GM12878 (cell line): ENCODE measurements at regions not wholly inside any gene's neighbourhood (a gene's known extent, or its start where the extent isn't known, plus 50 kb on each side); places are given as distances from the start of the nearest gene placed in this dataset.

Source experiments
- ATAC-seq: fragments of 200-7000 bp; cut with Tn5 transposase; 3 replicates; pipeline ENCODE4 v1.9.1; 2020; ENCODE audit warnings: mild to moderate bottlenecking, moderate library complexity
- BruUV-seq: library from RNA; stranded (reverse); fragments of 400-500 nt; replicated peaks from 2 replicates; lab custom pipeline; 2021; lab: Mats Ljungman, UMichigan
- CTCF ChIA-PET: fragments of 300-600 bp; sonication (Branson Sonifier 250); formaldehyde crosslinking; extraction: SDS; loops from one replicate; lab custom pipeline; 2021; ENCODE audit warnings: inconsistent platforms; lab: Yijun Ruan, JAX
- POLR2A ChIA-PET: fragments of 350-600 bp; formaldehyde crosslinking; extraction: SDS; loops from one replicate; lab custom pipeline; 2021; ENCODE audit warnings: inconsistent platforms; lab: Charles Lee
- RAD21 ChIA-PET: fragments of 300-600 bp; sonication (Branson Sonifier 250); formaldehyde crosslinking; loops from one replicate; lab custom pipeline; 2023; ENCODE audit warnings: antibody characterized with exemption; ENCODE audit not compliant: unreplicated experiment; lab: Charles Lee
- SMC1A ChIA-PET: fragments of 300-600 bp; sonication (Branson Sonifier 250); formaldehyde crosslinking; loops from one replicate; lab custom pipeline; 2023; ENCODE audit not compliant: unreplicated experiment, uncharacterized antibody; lab: Charles Lee
- DNase-seq: peaks from one replicate; pipeline ENCODE4 v3.0.0-alpha.2; 2011; ENCODE audit warnings: low read depth, low spot score
- FAIRE-seq: peaks from 3 replicates; lab custom pipeline; 2011; peaks lifted over from hg19 to GRCh38; lab: Jason Lieb, UNC
- H2AFZ ChIP-seq: 2 replicates; pipeline ENCODE4 v1.6.0; 2011; ENCODE audit warnings: low read depth, low read length, control low read depth; ENCODE audit not compliant: control insufficient read depth
- H3K27ac ChIP-seq: 2 replicates; pipeline ENCODE4 v1.5.1; 2011; ENCODE audit warnings: control low read depth; ENCODE audit not compliant: control insufficient read depth, insufficient read depth
- H3K27me3 ChIP-seq, 2 experiments: replicated peaks in 1 of 2; 2 replicates each; pipeline versions ENCODE4 v1.6.0 to v1.6.1; 2011; ENCODE audit warnings: low read length in 1 of 2; ENCODE audit not compliant: control insufficient read depth in 2 of 2, insufficient read depth in 2 of 2
- H3K36me3 ChIP-seq, 2 experiments: 2 replicates each; pipeline ENCODE4 v1.5.1; 2011; ENCODE audit warnings: low read length in 1 of 2; ENCODE audit not compliant: control insufficient read depth in 2 of 2, insufficient read depth in 2 of 2
- H3K4me1 ChIP-seq: 2 replicates; pipeline ENCODE4 v1.6.1; 2011; ENCODE audit warnings: mild to moderate bottlenecking, low read length, moderate library complexity, mixed read lengths; ENCODE audit not compliant: control insufficient read depth, insufficient read depth
- H3K4me2 ChIP-seq: 2 replicates; pipeline ENCODE4 v1.6.0; 2011; ENCODE audit warnings: control low read depth; ENCODE audit not compliant: control insufficient read depth, insufficient read depth
- H3K4me3 ChIP-seq: fragments of 200-600 bp; sonication (generic); 2 replicates; pipeline ENCODE4 v1.5.1; 2016
- H3K79me2 ChIP-seq: 2 replicates; pipeline ENCODE4 v1.6.0; 2011; ENCODE audit warnings: low read length; ENCODE audit not compliant: control insufficient read depth, insufficient read depth
- H3K9ac ChIP-seq: 2 replicates; pipeline ENCODE4 v1.8.0; 2011; ENCODE audit warnings: low read length, control low read depth, mixed read lengths; ENCODE audit not compliant: control insufficient read depth, insufficient read depth
- H3K9me3 ChIP-seq: replicated peaks from 3 replicates; pipeline ENCODE4 v1.5.1; 2011; ENCODE audit warnings: mild to moderate bottlenecking, low read length; ENCODE audit not compliant: control insufficient read depth, insufficient read depth
- H4K20me1 ChIP-seq: 2 replicates; pipeline ENCODE4 v1.6.0; 2011; ENCODE audit not compliant: control insufficient read depth, insufficient read depth
- IRF3 ChIP-seq: fragments of 450-650 bp; IDR thresholded peaks from 2 replicates; pipeline ENCODE4 v1.6.1; 2014; ENCODE audit warnings: mild to moderate bottlenecking
- KLF5 ChIP-seq: fragments of 450-650 bp; IDR thresholded peaks from 2 replicates; pipeline ENCODE4 v1.6.1; 2014; ENCODE audit warnings: mild to moderate bottlenecking; ENCODE audit not compliant: partially characterized antibody
- MTA3 ChIP-seq: IDR thresholded peaks from 2 replicates; pipeline ENCODE4 v1.6.1; 2012; ENCODE audit warnings: low read length, inconsistent platforms, borderline replicate concordance
- SMAD5 ChIP-seq: IDR thresholded peaks from 2 replicates; pipeline ENCODE4 v1.6.1; 2016; ENCODE audit warnings: antibody characterized with exemption, low read depth
- SREBF1 ChIP-seq: IDR thresholded peaks from 2 replicates; pipeline ENCODE4 v1.6.1; 2012; ENCODE audit warnings: mild to moderate bottlenecking, low read length
- USF2 ChIP-seq: IDR thresholded peaks from 2 replicates; pipeline ENCODE4 v1.6.1; 2011; ENCODE audit warnings: low read depth, low read length, improper control_type of control experiment, borderline replicate concordance
- ZBED1 ChIP-seq: IDR thresholded peaks from 2 replicates; pipeline ENCODE4 v1.6.1; 2016; ENCODE audit warnings: borderline replicate concordance
- WGBS: methylation state at CpG from one replicate; pipeline ENCODE4 v1.1.6; 2016; ENCODE audit warnings: low lambda C conversion rate; ENCODE audit not compliant: insufficient replicate concordance, insufficient coverage; ENCODE audit errors: missing lambda C conversion rate; 5-methylcytosine and 5-hydroxymethylcytosine counted together
- in situ Hi-C: fragments of 300-500 bp; cut with MboI; formaldehyde crosslinking; loops from 9 replicates; pipeline ENCODE4 v1.14.3; 2018; ENCODE audit warnings: mixed read lengths
- intact Hi-C: fragments of 100-400 bp; cut with micrococcal nuclease; formaldehyde crosslinking; loops from one replicate; pipeline ENCODE4 v1.14.2; 2022; ENCODE audit not compliant: unreplicated experiment

- no peak for FAIRE-seq
- no peak for DNase-seq
- no peaks in the 10 kb centered on the region for H3K36me3 ChIP-seq
- ChIA-PET POLR2A (no interaction called here), SMC1A (interaction anchor here (1.5 kb wide), 1 partner anchor 12 kb away, joined by 5 read pairs; no protein-coding TSS in a partner anchor)
- H3K9me3 ChIP-seq, result no peaks in the 10 kb centered on the region
- H3K4me3 ChIP-seq, result no peak overlapping the region
- H2AFZ ChIP-seq, result no peak overlapping the region
- no peak overlapping the region for H3K4me2 ChIP-seq
- no peaks in the 10 kb centered on the region for H3K27me3 ChIP-seq
- TF ChIP-seq ZBED1 (no peak), SREBF1 (no peak), USF2 (no peak), IRF3 (no peak), SMAD5 (no peak)
- TF ChIP-seq, all 136 proteins: peak for 0
- H3K79me2 ChIP-seq, result no peaks in the 10 kb centered on the region
- H3K27ac ChIP-seq, result no peak overlapping the region
- no TSS peak for BruUV-seq
- ChIA-PET RAD21 (no interaction called here), CTCF (interaction anchor here (1.4 kb wide), 1 partner anchor 8 kb away, joined by 4 read pairs; no protein-coding TSS in a partner anchor)
- in situ Hi-C loops (no loop called here), intact Hi-C loops (no loop called here)
- no peaks in the 10 kb centered on the region for H3K4me1 ChIP-seq
- 15% methylated on average over 3 of the region's 3 CpGs for WGBS
- no peak for ATAC-seq
- no peaks in the 10 kb centered on the region for H4K20me1 ChIP-seq
- no peak overlapping the region for H3K9ac ChIP-seq
Measured at GRCh38 chr3:145620002-145620401, 541.0 kb downstream of the PLOD2 start.

- Histone ChIP-seq H3K36me3 (no peaks in the 10 kb centered on the region), H3K9ac (no peak overlapping the region), H3K4me3 (no peak overlapping the region), H3K4me1 (no peaks in the 10 kb centered on the region), H4K20me1 (no peaks in the 10 kb centered on the region), H3K27me3 (no peaks in the 10 kb centered on the region), H2AFZ (no peak overlapping the region), H3K27ac (no peak overlapping the region), H3K79me2 (no peaks in the 10 kb centered on the region), H3K9me3 (no peaks in the 10 kb centered on the region), H3K4me2 (no peak overlapping the region)
- DNase-seq (no peak), ATAC-seq (no peak), FAIRE-seq (no peak)
- TF ChIP-seq MTA3, result no peak
- TF ChIP-seq KLF5, result no peak
- SMC1A ChIA-PET, result interaction anchor here (1.5 kb wide), 1 partner anchor 13 kb away, joined by 5 read pairs; no protein-coding TSS in a partner anchor
- in situ Hi-C loops (no loop called here), intact Hi-C loops (no loop called here)
- RAD21 ChIA-PET, result no interaction called here
- POLR2A ChIA-PET, result no interaction called here
- BruUV-seq, result no TSS peak
- CTCF ChIA-PET, result interaction anchor here (1.4 kb wide), 1 partner anchor 8 kb away, joined by 4 read pairs; no protein-coding TSS in a partner anchor
Measured at GRCh38 chr3:145620486-145620885, 540.5 kb downstream of the PLOD2 start.
